Medulla oblongata (tissue), 1 donor: ENCODE measurements at regions not wholly inside any gene's neighbourhood (a gene's known extent, or its start where the extent isn't known, plus 50 kb on each side); places are given as distances from the start of the nearest gene placed in this dataset.

ENCODE experiments used
- DNase-seq: peaks from one replicate; pipeline ENCODE4 v3.0.0-alpha.2; 2015; ENCODE audit errors: extremely low spot score

GRCh38 chr2:164090533-164090932 is 354.7 kb upstream of the FIGN start:
- no peak for DNase-seq

DNA sequence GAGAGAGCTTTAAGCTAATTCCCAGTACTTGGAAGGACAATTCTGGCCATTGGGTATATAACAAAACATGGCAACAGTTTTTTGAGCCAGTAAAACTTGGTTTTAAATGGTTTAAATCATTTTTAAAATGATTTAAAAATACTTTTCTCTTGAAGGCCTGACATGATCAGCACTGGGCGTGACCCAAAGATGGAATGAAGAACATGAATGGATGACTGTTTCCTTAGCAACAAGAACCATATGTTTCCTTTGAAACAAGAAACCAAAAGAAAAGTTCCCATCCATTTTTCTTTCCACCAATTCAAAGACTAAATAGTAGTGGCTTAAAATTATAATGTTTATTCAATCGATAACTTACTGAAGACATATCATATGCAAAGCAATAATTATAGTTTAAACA is 348.3 kb upstream of the FIGN start:
- no peak for DNase-seq

GRCh38 chr2:164080486-164080885 is 344.7 kb upstream of the FIGN start:
- no peak for DNase-seq

DNA sequence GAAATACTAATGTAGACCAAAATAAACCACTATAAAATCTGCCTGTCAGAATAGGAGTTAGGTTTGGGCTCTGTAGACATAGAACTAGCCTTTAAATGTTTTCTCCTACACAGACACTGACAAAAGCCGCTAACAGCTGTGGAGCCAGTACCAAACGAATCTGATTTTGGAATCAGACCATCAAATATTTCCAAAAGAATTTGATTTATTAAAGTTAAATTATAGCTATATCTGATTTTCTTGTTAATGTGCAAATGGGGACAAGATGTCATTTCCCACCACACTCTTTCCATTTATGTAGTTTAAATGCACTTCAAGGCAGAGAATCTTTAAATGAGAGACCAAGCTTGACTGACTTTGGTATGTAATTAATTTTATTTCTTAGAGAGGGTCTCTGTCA is 343.4 kb upstream of the FIGN start:
- DNase-seq, result no peak

GRCh38 chr2:164078421-164078820 is 342.6 kb upstream of the FIGN start:
- DNase-seq, result no peak

DNA sequence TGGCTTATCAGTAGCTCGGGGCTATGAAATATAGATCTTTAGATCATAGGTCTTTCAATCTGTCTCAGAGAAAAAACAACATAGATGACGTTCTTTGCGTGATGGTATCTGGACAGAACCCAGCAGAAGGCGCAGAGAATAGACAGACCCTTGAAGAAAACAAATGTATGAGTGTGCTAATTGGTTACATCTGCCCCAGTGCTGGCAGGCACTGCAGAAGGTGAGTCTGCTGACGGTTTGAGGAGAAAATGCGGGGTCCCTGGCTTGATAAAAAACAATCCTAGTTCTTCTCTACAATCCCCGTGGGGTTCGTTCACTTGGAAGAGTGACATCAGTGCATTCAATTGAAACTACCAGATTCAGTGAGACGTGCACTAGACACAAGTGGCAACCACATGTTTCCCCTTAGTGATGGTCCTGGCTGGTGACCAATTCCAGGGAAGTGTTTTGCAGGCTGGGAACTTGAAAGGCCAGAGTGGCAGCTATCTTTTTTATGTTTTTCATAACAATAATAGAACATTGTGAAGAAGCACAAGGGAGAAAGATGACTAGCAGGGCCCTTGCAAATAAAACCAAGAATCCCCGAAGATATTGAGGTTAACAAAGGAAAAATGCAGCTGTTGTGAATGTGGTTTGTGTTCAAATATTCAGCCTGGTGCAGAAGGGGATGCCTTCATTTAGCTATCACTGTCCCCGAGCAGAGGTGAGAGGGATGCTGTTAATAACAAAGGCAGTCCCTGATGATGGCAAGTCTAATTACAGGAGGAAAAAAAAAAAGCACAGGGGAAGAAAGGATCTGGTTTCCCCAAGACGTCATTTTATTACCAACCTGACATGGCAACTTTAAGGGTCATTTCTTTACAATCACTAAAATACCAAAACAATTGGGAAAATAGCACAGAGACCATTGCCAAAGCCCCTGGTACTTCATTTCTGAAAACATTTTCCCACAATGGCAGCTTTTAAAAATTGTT is 337.6 kb upstream of the FIGN start:
- DNase-seq, result no peak

- DNase-seq, result no peak
Observed at GRCh38 chr2:164069540-164069939, 333.7 kb upstream of the FIGN start.

DNA sequence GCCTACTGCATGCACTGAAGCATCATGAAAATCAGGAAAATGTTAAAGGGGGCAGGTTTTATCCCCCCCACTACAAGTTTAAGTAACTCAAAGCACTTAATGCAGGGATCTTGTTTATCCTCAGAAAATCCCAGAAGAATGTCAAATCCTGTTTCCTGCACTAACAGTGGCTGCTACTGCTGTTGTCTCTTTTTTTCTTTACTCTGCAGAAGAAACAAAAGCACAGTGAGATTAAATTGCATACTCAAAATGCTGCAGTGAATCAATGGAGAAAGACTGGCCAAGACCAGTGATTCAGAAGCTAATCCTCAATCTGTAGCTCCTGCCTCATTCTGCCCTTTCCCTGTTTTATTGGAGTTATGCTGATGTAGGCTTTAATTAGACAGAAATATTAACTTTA is 332.3 kb upstream of the FIGN start:
- no peak for DNase-seq

DNA sequence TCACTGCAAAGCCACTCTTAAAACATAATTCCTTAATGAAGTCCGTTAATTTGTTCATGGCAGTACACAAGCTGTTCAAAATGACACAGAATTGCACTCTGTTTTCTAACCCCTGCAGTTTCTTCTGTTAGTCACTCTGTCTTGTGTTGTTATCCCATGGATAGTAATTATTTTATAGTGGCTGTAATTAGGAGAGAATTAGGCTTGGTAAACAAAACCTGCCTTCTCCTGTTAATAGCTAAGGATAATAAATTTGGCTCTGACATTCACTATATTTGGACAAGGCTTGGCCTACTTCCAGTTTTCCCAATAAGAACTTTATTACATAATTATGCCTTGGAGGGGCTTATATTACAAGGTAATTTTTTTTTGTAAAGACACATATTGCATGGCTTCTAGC is 330.3 kb upstream of the FIGN start:
- no peak for DNase-seq

DNA sequence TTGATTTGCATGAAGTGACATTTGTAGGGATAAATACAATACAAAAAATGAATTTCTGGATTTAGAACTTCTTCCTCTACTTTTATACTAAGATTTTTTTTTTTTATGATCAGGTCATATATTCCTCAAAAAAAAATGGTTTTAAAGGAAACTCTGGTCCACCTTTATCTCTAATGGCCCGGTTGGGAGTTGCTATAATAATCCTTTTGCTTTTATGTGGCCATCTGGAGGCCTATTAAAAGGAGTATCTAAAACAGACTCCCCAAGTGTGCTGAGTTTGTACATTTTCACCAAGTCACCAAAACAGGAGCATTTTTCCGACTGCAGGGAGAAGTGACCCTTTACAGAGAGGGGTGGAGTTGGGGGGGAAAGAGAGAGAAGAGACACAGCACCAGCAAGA is 329.2 kb upstream of the FIGN start:
- no peak for DNase-seq

DNA sequence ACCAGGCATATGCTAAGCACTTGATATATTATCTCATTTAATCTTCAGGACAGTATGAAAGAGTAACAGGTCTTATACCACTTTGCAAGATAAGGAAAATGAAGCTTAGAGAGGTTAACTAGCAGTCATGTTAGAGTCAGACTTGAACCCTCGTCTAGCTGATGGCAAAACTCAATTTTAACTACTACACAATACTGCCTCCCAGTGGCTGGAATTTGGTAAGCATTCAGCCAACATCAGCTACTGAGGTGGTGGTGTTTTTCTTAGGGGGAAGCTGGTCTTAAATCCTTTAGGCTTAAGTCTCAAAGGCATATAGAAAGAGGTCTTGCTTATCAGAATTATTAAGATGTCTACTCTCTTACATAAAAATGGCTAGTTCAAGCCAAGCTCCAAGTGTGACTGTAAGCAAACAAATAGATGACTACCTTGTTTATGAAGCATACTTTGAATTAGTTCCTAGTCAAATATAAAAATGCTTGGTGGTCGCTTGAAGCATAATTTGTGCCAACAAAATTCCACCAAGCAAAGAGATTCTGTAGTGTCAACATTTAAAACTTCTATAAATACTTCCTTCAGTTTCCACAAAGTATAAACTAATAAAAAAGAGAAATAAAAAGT is 325.4 kb upstream of the FIGN start:
- peak; percentile 62 for DNase-seq

GRCh38 chr2:164060031-164060430 is 324.2 kb upstream of the FIGN start:
- DNase-seq, result no peak

- no peak for DNase-seq
Observed at GRCh38 chr2:164055623-164056022, 319.8 kb upstream of the FIGN start.

GRCh38 chr2:164054651-164055050 is 318.8 kb upstream of the FIGN start:
- no peak for DNase-seq

GRCh38 chr2:164053021-164053420 is 317.2 kb upstream of the FIGN start:
- no peak for DNase-seq

- no peak for DNase-seq
Observed at GRCh38 chr2:164052006-164052405, 316.2 kb upstream of the FIGN start.

DNA sequence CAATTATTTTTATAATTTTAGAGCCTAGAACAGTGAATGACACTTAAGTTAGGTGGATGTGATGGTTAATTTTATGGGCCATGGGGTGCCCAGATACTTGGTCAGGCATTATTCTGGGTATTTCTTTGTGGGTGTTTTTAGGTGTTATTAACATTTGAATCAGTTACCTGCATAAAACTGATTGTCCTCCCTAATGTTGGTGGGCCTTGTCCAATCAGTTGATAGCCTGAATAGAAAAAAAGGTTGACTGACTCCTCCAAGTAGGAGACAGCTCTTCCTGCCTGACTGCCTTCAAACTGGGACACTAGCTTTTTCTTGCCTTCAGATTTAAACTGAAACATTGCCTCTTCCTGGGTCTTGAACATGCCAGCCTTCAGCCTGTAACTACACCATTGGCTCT is 312.9 kb upstream of the FIGN start:
- no peak for DNase-seq

DNA sequence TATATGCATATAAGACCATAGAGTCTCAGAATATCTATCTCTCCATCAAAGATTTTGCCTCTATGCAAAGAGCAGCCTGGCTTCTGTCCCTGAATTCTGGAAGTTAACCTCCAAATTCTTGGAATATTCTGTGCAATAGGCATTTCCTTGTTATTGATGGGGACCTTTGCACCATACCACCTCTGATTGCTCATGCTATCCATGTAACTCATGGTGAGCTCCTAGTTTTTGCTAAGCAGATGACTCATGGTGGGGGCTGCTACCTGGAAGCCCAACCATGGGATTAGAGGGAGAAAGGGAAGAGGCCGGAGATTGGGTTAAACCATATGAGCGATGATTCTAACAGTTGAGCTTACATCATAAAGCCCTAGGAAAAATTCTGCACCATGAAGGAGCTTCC is 310.2 kb upstream of the FIGN start:
- no peak for DNase-seq

DNA sequence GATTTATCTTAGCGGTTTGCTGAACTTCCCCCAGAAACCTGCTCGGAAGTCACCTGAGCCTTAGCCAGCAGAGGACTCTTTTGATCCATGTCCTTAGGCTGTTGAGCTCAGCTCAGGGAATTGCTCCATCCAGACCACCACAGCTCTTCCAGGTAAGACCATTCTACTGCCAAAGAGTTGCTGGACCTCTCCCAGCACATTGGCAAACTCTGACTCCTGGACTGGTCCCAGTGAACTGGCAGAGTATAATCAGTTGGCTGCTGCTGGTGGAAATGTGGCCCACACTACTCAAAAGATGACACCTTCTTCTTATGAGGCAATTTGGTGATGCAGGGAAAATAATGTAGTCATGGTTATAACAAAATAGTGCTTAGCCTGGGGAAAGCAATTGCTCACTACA is 308.8 kb upstream of the FIGN start:
- DNase-seq, result no peak

DNA sequence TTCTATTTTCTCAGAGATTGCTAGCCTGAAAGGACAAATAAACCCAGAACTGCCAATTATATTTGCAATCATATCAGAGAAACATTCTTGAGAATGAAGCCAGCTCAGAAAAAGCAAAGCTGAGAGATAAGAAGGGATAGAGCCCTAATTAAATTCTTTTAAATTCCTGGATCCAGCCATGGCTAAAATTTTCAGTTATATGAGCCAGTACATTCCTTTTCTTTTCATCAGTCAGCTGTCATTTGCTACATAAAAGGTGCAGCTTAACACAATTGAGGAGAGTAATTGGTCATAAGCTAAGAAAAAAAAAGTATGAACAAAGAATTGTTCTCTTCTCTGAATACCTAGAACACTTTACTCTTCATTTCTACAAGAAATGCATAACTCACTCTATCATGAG is 303.5 kb upstream of the FIGN start:
- DNase-seq, result no peak

DNA sequence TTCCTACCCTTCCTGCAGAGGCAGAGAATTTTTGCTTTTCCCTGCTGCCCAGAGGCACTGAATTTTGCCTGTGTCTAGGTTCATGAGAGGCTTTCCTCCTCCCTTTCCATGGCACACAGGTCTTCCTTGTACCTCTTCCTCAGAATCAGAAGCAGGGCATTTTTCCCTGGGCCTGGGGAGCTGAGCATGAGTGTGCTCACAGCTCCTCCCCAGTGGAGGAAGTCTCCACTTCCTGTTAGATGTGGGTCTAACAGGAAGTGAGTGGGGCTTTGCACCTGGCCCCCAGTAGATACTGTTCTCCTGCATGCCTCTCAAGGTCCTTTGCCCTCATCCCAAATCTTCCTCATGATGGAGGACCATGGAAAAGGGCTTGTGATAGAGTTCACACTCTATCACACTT is 297.2 kb upstream of the FIGN start:
- no peak for DNase-seq

DNA sequence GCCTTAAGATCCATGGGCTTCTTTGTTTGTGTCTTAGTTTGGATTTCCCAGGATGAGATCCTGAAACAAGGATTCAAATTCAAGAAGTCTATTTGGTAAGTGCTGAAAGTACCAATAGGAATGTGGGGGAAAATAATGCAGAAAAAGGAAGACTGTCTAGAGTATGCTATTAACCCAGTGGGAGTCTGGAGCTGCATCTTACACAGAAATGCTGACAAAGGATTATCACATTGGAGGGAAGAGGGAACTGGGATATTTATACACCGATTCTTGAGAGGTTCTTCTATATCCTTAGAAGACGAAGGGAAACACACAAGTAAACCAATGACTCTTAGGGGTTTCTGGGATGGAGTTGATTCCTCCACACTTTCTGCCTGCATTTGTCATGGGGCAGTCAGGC is 294.8 kb upstream of the FIGN start:
- DNase-seq, result no peak

GRCh38 chr2:164028814-164029534 is 293.2 kb upstream of the FIGN start:
- DNase-seq, result no peak
